OCI-LY7 (cell line): ENCODE measurements at regions not wholly inside any gene's neighbourhood (a gene's known extent, or its start where the extent isn't known, plus 50 kb on each side); places are given as distances from the start of the nearest gene placed in this dataset.

Experiments
- BruUV-seq: library from RNA; stranded (reverse); fragments of 400-500 nt; replicated peaks from 2 replicates; lab custom pipeline; 2021; lab: Mats Ljungman, UMichigan
- CTCF ChIA-PET: fragments of 300-600 bp; sonication (Branson Sonifier 250); formaldehyde crosslinking; loops from one replicate; lab custom pipeline; 2022; ENCODE audit warnings: antibody characterized with exemption; ENCODE audit not compliant: unreplicated experiment; lab: Charles Lee
- POLR2A ChIA-PET: fragments of 300-600 bp; sonication (Branson Sonifier 250); formaldehyde crosslinking; loops from one replicate; lab custom pipeline; 2022; ENCODE audit warnings: antibody characterized with exemption; lab: Charles Lee
- DNase-seq: peaks from one replicate; pipeline ENCODE4 v3.0.0-alpha.2; 2015; ENCODE audit warnings: low spot score
- H2AFZ ChIP-seq: fragments of 200-600 bp; sonication (generic), shearing (Covaris generic); 2 replicates; pipeline ENCODE4 v1.6.1; 2014; ENCODE audit warnings: mild to moderate bottlenecking, antibody characterized with exemption, low read length, moderate library complexity
- H3K27ac ChIP-seq: fragments of 200-600 bp; sonication (generic); 2 replicates; pipeline ENCODE4 v1.5.1; 2014; ENCODE audit warnings: mixed run types, low read depth, mild to moderate bottlenecking, moderate library complexity, low read length, inconsistent platforms; ENCODE audit not compliant: poor library complexity, severe bottlenecking
- H3K36me3 ChIP-seq: fragments of 200-600 bp; sonication (generic); 2 replicates; pipeline ENCODE4 v1.6.1; 2014; ENCODE audit warnings: mild to moderate bottlenecking, antibody characterized with exemption, low read length, moderate library complexity, mixed read lengths; ENCODE audit not compliant: insufficient read depth
- H3K4me1 ChIP-seq: fragments of 200-600 bp; sonication (generic); 2 replicates; pipeline ENCODE4 v1.5.1; 2014; ENCODE audit warnings: mild to moderate bottlenecking, low read length; ENCODE audit not compliant: insufficient read depth, poor library complexity, severe bottlenecking
- H3K4me2 ChIP-seq: fragments of 200-600 bp; sonication (generic); 2 replicates; pipeline ENCODE4 v1.6.1; 2014; ENCODE audit warnings: mild to moderate bottlenecking, low read length
- H3K4me3 ChIP-seq: fragments of 200-600 bp; sonication (generic); 2 replicates; pipeline ENCODE4 v1.5.1; 2014; ENCODE audit warnings: mild to moderate bottlenecking, low read depth, low read length; ENCODE audit not compliant: poor library complexity, severe bottlenecking
- H3K79me2 ChIP-seq: fragments of 200-600 bp; sonication (generic); 2 replicates; pipeline ENCODE4 v1.6.1; 2016; ENCODE audit warnings: low read depth, mild to moderate bottlenecking, low read length, moderate library complexity, mixed read lengths; ENCODE audit not compliant: insufficient read depth
- H3K9me2 ChIP-seq: fragments of 200-600 bp; sonication (generic); 2 replicates; pipeline ENCODE4 v1.6.1; 2016; ENCODE audit warnings: mild to moderate bottlenecking, low read length, mixed read lengths; ENCODE audit not compliant: insufficient read depth
- H3K9me3 ChIP-seq: fragments of 200-600 bp; sonication (generic); 2 replicates; pipeline ENCODE4 v1.6.1; 2014; ENCODE audit warnings: mild to moderate bottlenecking, mixed run types, low read length, mixed read lengths
- H4K20me1 ChIP-seq: fragments of 200-600 bp; sonication (generic); 2 replicates; pipeline ENCODE4 v1.6.1; 2014; ENCODE audit warnings: mild to moderate bottlenecking, antibody characterized with exemption, low read length, moderate library complexity, mixed read lengths; ENCODE audit not compliant: insufficient read depth
- CTCF ChIP-seq: fragments of 200-600 bp; sonication (generic); conservative IDR thresholded peaks from 2 replicates; pipeline ENCODE4 v1.5.1; 2014; ENCODE audit warnings: mild to moderate bottlenecking, antibody characterized with exemption, low read length, moderate library complexity, mixed read lengths
- EZH2phosphoT487 ChIP-seq: fragments of 200-600 bp; sonication (generic); IDR thresholded peaks from 2 replicates; pipeline ENCODE4 v1.6.1; 2018; ENCODE audit warnings: low read depth, borderline replicate concordance, mild to moderate bottlenecking, mixed run types, antibody characterized with exemption, low read length, moderate library complexity, mixed read lengths
- intact Hi-C: fragments of 100-400 bp; cut with micrococcal nuclease; formaldehyde crosslinking; loops from one replicate; pipeline ENCODE4 v1.10.0; 2022; ENCODE audit not compliant: unreplicated experiment

- ChIA-PET POLR2A (no interaction called here), CTCF (no interaction called here)
- Histone ChIP-seq H3K4me2 (no peak overlapping the region), H3K9me2 (no peaks in the 10 kb centered on the region), H3K4me3 (no peak overlapping the region), H3K27ac (no peak overlapping the region), H4K20me1 (no peaks in the 10 kb centered on the region), H3K79me2 (no peaks in the 10 kb centered on the region), H3K9me3 (no peaks in the 10 kb centered on the region), H3K36me3 (no peaks in the 10 kb centered on the region), H2AFZ (no peak overlapping the region), H3K4me1 (no peaks in the 10 kb centered on the region)
- intact Hi-C loops = no loop called here
- BruUV-seq = no TSS peak
- TF ChIP-seq CTCF (no peak), EZH2phosphoT487 (no peak)
- no peak for DNase-seq
Measured at GRCh38 chrX:4186331-4186730, 472.9 kb upstream of the PRKX start.

DNA sequence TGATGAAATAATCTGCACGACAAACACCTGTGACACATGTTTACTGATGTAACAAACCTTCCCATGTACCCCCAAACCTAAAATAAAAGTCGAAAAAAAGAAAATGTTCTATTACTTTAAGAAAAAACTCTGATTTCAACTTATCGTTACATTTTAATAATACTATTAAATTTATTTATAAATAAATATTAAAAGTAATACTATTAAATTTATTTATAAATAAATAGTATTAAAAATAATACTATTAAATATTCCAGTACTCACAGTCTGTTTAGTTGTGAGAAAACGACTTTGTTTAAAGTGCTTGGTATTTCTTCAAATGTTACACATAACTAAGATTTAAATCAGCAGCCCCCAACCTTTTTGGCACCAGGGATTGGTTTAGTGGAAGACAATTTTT is 471.6 kb upstream of the PRKX start:
- H3K4me2 ChIP-seq = no peak overlapping the region

DNA sequence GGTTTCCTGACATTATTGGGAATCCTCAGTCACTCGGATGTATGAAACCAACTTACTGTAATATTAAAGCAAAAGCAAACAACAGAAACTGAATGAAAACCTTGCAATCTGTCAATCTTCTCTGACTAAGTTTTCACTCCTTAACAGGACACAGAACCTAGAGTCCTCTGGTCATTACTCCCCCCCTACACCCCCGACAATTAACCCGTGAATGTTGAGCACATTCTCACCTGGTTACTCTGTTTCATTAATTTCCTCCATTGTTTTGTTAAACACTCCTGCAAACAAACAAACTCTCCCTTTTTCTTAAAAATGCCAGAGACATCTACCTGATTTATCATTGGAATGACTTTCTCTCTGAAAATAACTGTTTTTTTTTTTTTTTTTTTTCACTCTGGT is 469.0 kb upstream of the PRKX start:
- intact Hi-C loops = no loop called here
- Histone ChIP-seq H3K9me2 (no peaks in the 10 kb centered on the region), H3K27ac (no peak overlapping the region), H3K4me2 (no peak overlapping the region), H4K20me1 (no peaks in the 10 kb centered on the region), H3K4me3 (no peak overlapping the region), H3K79me2 (no peaks in the 10 kb centered on the region), H3K36me3 (no peaks in the 10 kb centered on the region), H3K9me3 (no peaks in the 10 kb centered on the region), H3K4me1 (no peaks in the 10 kb centered on the region), H2AFZ (no peak overlapping the region)
- no peak for DNase-seq
- no TSS peak for BruUV-seq
- ChIA-PET CTCF (no interaction called here), POLR2A (no interaction called here)
- TF ChIP-seq EZH2phosphoT487 (no peak), CTCF (no peak)

More for the DNA sequence above, 471.6 kb upstream of the PRKX start:
- intact Hi-C loops = no loop called here
- no peaks in the 10 kb centered on the region for H3K4me1 ChIP-seq
- H3K27ac ChIP-seq = no peak overlapping the region
- no TSS peak for BruUV-seq
- CTCF ChIA-PET = no interaction called here
- H3K9me3 ChIP-seq = no peaks in the 10 kb centered on the region
- H3K36me3 ChIP-seq = no peaks in the 10 kb centered on the region
- no peaks in the 10 kb centered on the region for H3K9me2 ChIP-seq
- no peak overlapping the region for H3K4me3 ChIP-seq
- H4K20me1 ChIP-seq = no peaks in the 10 kb centered on the region
- H2AFZ ChIP-seq = no peak overlapping the region
- no peak for DNase-seq
- TF ChIP-seq CTCF (no peak), EZH2phosphoT487 (no peak)
- POLR2A ChIA-PET = no interaction called here
- H3K79me2 ChIP-seq = no peaks in the 10 kb centered on the region
